GM12865 (cell line): ENCODE measurements at regions not wholly inside any gene's neighbourhood (a gene's known extent, or its start where the extent isn't known, plus 50 kb on each side); places are given as distances from the start of the nearest gene placed in this dataset.

Experiments
- DNase-seq: peaks from one replicate; pipeline ENCODE4 v3.0.0; 2010; ENCODE audit warnings: low read depth
- H3K4me3 ChIP-seq: 2 replicates; pipeline ENCODE4 v1.5.1; 2011; ENCODE audit warnings: mild to moderate bottlenecking, low read depth, low read length, control low read depth
- TF ChIP-seq, protein P1 (sequence below): IDR thresholded peaks from 2 replicates; pipeline ENCODE4 v1.5.1; 2011; ENCODE audit warnings: low read length, control low read depth, low read depth, inconsistent platforms; ENCODE audit not compliant: insufficient read depth; ENCODE audit errors: missing control alignments

DNA sequence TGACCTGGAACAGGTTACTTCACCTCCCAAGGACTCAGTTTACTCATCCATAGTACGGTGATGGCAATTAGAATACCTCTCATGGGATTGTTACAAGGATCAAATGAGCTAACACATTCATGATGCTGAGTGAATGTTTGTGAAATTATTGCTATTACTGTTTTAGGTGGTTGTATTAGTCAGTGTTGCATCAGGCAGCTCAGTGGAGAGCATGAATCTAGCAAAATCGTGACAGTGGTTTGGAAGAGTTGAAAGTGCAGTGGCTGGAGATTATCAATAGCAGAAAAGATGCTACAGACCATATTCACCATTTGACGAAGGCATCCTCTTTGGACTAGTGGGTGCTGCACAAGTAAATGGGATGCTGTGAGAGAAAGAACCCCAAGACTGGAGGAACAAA lies 50.4 kb upstream of the CTNNBL1 start:
- TF ChIP-seq, protein P1, sequence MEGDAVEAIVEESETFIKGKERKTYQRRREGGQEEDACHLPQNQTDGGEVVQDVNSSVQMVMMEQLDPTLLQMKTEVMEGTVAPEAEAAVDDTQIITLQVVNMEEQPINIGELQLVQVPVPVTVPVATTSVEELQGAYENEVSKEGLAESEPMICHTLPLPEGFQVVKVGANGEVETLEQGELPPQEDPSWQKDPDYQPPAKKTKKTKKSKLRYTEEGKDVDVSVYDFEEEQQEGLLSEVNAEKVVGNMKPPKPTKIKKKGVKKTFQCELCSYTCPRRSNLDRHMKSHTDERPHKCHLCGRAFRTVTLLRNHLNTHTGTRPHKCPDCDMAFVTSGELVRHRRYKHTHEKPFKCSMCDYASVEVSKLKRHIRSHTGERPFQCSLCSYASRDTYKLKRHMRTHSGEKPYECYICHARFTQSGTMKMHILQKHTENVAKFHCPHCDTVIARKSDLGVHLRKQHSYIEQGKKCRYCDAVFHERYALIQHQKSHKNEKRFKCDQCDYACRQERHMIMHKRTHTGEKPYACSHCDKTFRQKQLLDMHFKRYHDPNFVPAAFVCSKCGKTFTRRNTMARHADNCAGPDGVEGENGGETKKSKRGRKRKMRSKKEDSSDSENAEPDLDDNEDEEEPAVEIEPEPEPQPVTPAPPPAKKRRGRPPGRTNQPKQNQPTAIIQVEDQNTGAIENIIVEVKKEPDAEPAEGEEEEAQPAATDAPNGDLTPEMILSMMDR = no peak
- H3K4me3 ChIP-seq = no peak overlapping the region
- DNase-seq = peak; percentile 19

DNA sequence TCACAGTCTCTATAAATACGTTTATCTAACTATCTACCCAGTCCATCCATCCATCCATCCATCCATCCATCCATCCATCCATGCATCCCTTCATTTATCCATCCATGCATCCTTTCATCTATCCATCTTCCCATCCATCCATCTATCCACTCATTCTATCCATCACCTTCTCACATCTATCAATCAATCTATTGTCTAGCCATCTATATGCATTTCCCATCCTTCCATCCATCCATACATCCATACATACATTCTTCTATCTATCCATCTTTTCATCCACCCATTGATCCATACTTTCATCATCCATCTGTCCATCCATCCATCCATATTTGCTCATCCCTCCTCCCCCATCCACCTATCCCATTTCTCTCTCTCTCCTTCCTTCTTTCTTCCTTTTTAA lies 51.6 kb upstream of the CTNNBL1 start:
- TF ChIP-seq, protein P1 = no peak
- no peak for DNase-seq
- no peak overlapping the region for H3K4me3 ChIP-seq

DNA sequence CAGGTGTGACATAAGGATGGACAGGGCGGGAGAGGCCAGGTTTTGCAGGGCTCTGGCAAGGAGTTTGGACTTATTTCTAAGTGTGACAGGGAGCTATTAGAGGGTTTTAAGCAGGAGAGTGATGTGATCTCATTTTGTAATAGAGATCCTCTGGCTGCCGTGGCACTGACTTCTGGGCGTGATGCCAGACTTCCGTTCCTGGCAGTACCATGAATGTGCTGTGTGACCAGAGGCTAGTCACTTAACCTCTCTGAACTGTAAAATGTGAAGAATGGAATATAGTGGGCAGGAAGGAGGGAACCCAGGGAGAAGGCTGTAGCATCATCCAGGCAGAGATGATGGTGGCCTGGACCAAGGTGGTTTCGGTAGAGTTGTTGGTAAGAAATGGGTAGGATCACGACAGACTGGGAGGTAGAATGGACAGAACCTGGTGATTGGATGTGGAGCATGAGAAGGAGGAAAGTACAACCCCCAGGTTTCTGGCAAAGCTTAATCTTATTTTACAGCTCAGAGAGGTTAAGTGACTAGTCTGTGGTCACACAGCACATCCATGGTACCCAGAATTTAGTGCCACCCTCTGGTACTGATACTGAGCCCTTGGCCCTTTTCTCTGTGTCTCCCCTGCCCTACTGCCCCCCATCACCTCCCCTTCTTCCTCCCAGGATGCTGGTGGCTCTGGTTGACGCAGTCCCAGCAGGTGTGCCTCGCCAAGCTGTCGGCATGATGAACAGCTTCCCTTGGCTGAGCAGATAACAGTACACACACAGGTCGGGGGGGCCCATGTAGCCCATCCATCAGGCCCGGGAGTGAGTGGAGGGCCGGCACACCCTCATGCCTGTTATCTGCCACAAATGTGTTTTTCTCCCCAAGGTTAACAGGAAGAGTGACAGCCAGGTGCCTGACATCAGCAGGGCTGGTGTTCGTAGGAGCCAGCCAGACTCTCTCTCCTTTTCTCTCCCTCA lies 52.9 kb upstream of the CTNNBL1 start:
- TF ChIP-seq, protein P1 = no peak
- no peak overlapping the region for H3K4me3 ChIP-seq
- no peak for DNase-seq

DNA sequence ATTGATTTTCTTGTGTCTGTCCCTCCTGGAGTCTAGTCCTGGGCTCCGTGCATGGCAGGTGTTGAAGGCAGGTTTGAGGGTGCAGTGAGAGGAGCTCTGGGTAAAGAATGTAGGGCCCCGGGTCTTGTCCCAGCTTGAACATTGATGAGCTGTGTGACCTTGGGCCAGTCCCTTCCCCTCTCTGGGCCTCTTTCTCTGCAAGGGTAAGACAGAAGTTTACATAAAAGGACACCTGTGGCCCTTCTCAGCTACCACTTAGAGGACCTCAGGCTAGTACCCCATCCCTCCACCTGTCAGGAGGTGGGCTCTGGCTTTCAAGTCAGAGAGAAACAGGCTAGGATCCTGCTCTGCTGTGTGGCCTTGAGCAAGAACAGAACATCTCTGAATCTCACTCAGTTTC lies 55.3 kb upstream of the CTNNBL1 start:
- TF ChIP-seq, protein P1 = no peak
- H3K4me3 ChIP-seq = no peak overlapping the region

DNA sequence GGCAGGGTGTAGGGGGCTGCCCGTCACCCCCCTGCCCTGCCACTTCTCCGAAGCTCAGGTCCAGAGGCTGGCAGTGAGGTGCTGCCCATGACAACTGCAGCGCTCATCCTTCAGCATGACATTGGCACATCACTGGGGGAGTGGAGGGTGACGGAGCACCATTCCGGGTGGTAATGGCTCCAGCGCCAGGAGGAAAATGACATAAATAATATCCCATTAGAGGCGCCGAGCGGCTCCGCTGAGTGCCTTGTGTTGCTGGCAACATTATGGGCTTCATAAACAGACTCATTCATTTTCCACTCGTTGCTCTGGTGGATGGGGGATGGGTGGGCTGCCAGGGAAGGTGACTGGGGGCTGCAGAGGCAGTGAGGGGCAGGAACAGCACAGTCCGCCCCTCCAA lies 56.9 kb upstream of the CTNNBL1 start:
- TF ChIP-seq, protein P1 = no peak
- DNase-seq = no peak
- no peak overlapping the region for H3K4me3 ChIP-seq

More for the DNA sequence above, 55.3 kb upstream of the CTNNBL1 start:
- no peak for DNase-seq

DNA sequence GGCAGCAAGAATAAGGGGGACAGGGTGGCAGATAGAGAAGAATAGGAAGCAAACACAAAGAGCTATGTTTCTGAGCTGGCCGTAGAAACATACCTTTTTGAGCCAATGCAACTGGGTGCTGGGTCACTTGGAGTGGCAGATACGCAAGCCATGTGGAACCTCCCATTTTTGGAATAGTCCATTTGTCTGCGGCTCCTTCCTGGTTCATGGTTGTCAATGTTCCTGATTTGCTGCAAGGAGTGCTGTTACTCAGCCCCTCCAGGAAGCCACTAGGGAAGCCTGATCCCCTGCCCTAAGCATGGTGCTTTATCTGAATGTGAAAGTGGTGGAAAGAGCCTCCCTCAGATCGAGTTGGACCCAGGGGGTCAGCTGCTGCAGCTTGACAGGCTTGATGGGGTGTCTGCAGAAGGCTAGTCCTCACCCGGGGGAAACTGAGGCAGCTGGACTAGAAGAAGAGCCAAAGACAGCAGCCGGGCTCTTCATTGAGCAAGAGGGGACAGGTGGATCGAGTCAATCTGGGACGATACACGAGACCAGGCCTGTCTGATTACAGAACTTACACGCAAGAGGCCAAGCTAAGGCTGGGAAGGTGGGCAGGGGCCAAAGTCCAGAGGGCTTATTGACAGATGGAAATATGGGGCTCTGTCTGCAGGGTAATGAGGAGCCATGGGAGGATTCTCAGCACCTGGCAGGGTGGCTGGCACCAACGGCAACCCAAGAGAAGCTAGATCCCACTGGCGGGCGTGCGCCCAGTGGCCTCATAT lies 57.4 kb upstream of the CTNNBL1 start:
- TF ChIP-seq, protein P1 = no peak
- no peak overlapping the region for H3K4me3 ChIP-seq
- DNase-seq = no peak
